ENCODE measurements at regions not wholly inside any gene's neighbourhood (a gene's known extent, or its start where the extent isn't known, plus 50 kb on each side); places are given as distances from the start of the nearest gene placed in this dataset.

GRCh38 chr2:121969166-121969565, 213.7 kb downstream of the TSN start:
- peak; percentile 29 for DNase-seq (ENCODE audit: low spot score)

GRCh38 chr2:121969766-121970639, 214.6 kb downstream of the TSN start:
- no peak for DNase-seq (ENCODE audit: low spot score)

GRCh38 chr2:121972203-121972602, 216.8 kb downstream of the TSN start:
- no peak for DNase-seq (ENCODE audit: low spot score)

- peak; percentile 88 for DNase-seq (ENCODE audit: low spot score)
Observed at GRCh38 chr2:121974897-121975661, 219.6 kb downstream of the TSN start.

GRCh38 chr2:121976926-121977325, 221.5 kb downstream of the TSN start:
- no peak for DNase-seq (ENCODE audit: low spot score)

- DNase-seq (ENCODE audit: low spot score) = no peak
Observed at GRCh38 chr2:121977326-121977725, 221.9 kb downstream of the TSN start.

GRCh38 chr2:121992700-121993099, 237.2 kb downstream of the TSN start:
- DNase-seq (ENCODE audit: low spot score) = no peak

- DNase-seq (ENCODE audit: low spot score) = no peak
Observed at GRCh38 chr2:121993682-121994081, 238.2 kb downstream of the TSN start.

GRCh38 chr2:121994238-121995206, 239.1 kb downstream of the TSN start:
- no peak for DNase-seq (ENCODE audit: low spot score)

- no peak for DNase-seq (ENCODE audit: low spot score)
Observed at GRCh38 chr2:121998751-121999150, 243.3 kb downstream of the TSN start.

GRCh38 chr2:121999264-121999663, 243.8 kb downstream of the TSN start:
- no peak for DNase-seq (ENCODE audit: low spot score)

- no peak for DNase-seq (ENCODE audit: low spot score)
Observed at GRCh38 chr2:122000556-122001340, 245.3 kb downstream of the TSN start.

GRCh38 chr2:122001441-122001874, 246.0 kb downstream of the TSN start:
- no peak for DNase-seq (ENCODE audit: low spot score)

- DNase-seq (ENCODE audit: low spot score) = no peak
Observed at GRCh38 chr2:122003196-122003940, 247.9 kb downstream of the TSN start.

- DNase-seq (ENCODE audit: low spot score) = no peak
Observed at GRCh38 chr2:122007126-122007525, 251.7 kb downstream of the TSN start.

GRCh38 chr2:122007577-122007976, 252.1 kb downstream of the TSN start:
- DNase-seq (ENCODE audit: low spot score) = no peak

GRCh38 chr2:122009561-122009960, 254.1 kb downstream of the TSN start:
- DNase-seq (ENCODE audit: low spot score) = no peak

GRCh38 chr2:122011493-122012270, 256.2 kb downstream of the TSN start:
- peak; percentile 20 for DNase-seq (ENCODE audit: low spot score)

GRCh38 chr2:122018736-122019135, 263.3 kb downstream of the TSN start:
- no peak for DNase-seq (ENCODE audit: low spot score)

GRCh38 chr2:122019724-122020123, 264.3 kb downstream of the TSN start:
- DNase-seq (ENCODE audit: low spot score) = no peak

Data from GM03348 (cell line).